A549 (cell line): ENCODE measurements at regions not wholly inside any gene's neighbourhood (a gene's known extent, or its start where the extent isn't known, plus 50 kb on each side); places are given as distances from the start of the nearest gene placed in this dataset.

Source experiments
- ATAC-seq, 2 experiments: fragments of 200-7000 bp in 1 of 2; fragments of >200 bp in 1 of 2; cut with Nextera tagmentation in 1 of 2; cut with Tn5 transposase in 1 of 2; 3 replicates each; pipeline versions ENCODE4 v1.8.0 to v1.9.1; 2018 to 2020; ENCODE audit warnings: mild to moderate bottlenecking in 1 of 2, moderate library complexity in 1 of 2
- CTCF ChIA-PET: fragments of 300-600 bp; sonication (Branson Sonifier 250); formaldehyde crosslinking; extraction: SDS; loops from one replicate; lab custom pipeline; 2021; ENCODE audit warnings: antibody characterized with exemption, inconsistent platforms; lab: Yijun Ruan, JAX
- POLR2A ChIA-PET: fragments of 350-600 bp; formaldehyde crosslinking; extraction: SDS; loops from one replicate; lab custom pipeline; 2021; ENCODE audit warnings: antibody characterized with exemption, inconsistent platforms; lab: Yijun Ruan, JAX
- DNase-seq, 2 experiments: peaks; one replicate each; pipeline versions ENCODE4 v3.0.0 to v3.0.0-alpha.2; 2011 to 2016; ENCODE audit warnings: low read depth in 1 of 2, low spot score in 1 of 2
- FAIRE-seq: peaks from 2 replicates; lab custom pipeline; 2011; peaks lifted over from hg19 to GRCh38; lab: Jason Lieb, UNC
- H3K27ac ChIP-seq, 2 experiments: fragments of >200 bp; sonication (Bioruptor Twin); formaldehyde crosslinking; 3 replicates each; pipeline ENCODE4 v1.5.1; 2016 to 2017
- H3K4me1 ChIP-seq: fragments of >200 bp; sonication (Bioruptor Twin); formaldehyde crosslinking; 3 replicates; pipeline ENCODE4 v1.6.1; 2016
- H3K4me2 ChIP-seq: fragments of >200 bp; sonication (Bioruptor Twin); formaldehyde crosslinking; 3 replicates; pipeline ENCODE4 v1.6.1; 2016
- H3K4me3 ChIP-seq: fragments of >200 bp; sonication (Bioruptor Twin); formaldehyde crosslinking; 3 replicates; pipeline ENCODE4 v1.5.1; 2016
- H3K9me3 ChIP-seq: fragments of >200 bp; sonication (Bioruptor Twin); formaldehyde crosslinking; 3 replicates; pipeline ENCODE4 v1.6.1; 2016
- RCOR1 ChIP-seq: fragments of 150-350 bp; IDR thresholded peaks from 2 replicates; pipeline ENCODE4 v1.6.1; 2014; ENCODE audit warnings: antibody characterized with exemption, low read length, low read depth
- REST ChIP-seq: fragments of 200-600 bp; sonication (generic); IDR thresholded peaks from 2 replicates; pipeline ENCODE4 v1.6.1; 2016; ENCODE audit warnings: antibody characterized with exemption, mild to moderate bottlenecking, moderate library complexity
- ZNF302 ChIP-seq: fragments of 250-450 bp; sonication (Bioruptor Pico); IDR thresholded peaks from 2 replicates; pipeline ENCODE4 v1.9.0; 2021; ENCODE audit warnings: inconsistent platforms, mild to moderate bottlenecking, moderate library complexity
- WGBS: methylation state at CpG from one replicate; pipeline ENCODE4 v1.1.6; 2017; ENCODE audit errors: missing lambda C conversion rate; 5-methylcytosine and 5-hydroxymethylcytosine counted together

GRCh38 chr13:83935566-83935965, 53.3 kb upstream of the SLITRK1 start:
- no peak for FAIRE-seq

More at GRCh38 chr13:83935566-83935965, 53.3 kb upstream of the SLITRK1 start:
- TF ChIP-seq REST (no peak), ZNF302 (CRISPR knock-in tag) (no peak), RCOR1 (no peak)
- ATAC-seq (no peak), DNase-seq (no peak)
- H3K9me3 ChIP-seq, result no peaks in the 10 kb centered on the region
- no peak overlapping the region for H3K4me3 ChIP-seq
- POLR2A ChIA-PET, result no interaction called here
- 24% methylated on average over 6 of the region's 6 CpGs for WGBS
- H3K4me2 ChIP-seq, result no peak overlapping the region
- no peak overlapping the region for H3K27ac ChIP-seq
- no peaks in the 10 kb centered on the region for H3K4me1 ChIP-seq
- CTCF ChIA-PET, result no interaction called here
